HG02763 (cell line): ENCODE measurements at regions not wholly inside any gene's neighbourhood (a gene's known extent, or its start where the extent isn't known, plus 50 kb on each side); places are given as distances from the start of the nearest gene placed in this dataset.
"Not testable (repeated sequence)": the region's sequence is repeated elsewhere in the genome, so short reads cannot be mapped to it uniquely, and the experiment has no call there.

Experiments used
- ATAC-seq: cut with Tn5 transposase; IDR thresholded peaks from one replicate; pipeline ENCODE4 v1.9.1; 2021; ENCODE audit warnings: mild to moderate bottlenecking, moderate library complexity; ENCODE audit not compliant: unreplicated experiment

DNA sequence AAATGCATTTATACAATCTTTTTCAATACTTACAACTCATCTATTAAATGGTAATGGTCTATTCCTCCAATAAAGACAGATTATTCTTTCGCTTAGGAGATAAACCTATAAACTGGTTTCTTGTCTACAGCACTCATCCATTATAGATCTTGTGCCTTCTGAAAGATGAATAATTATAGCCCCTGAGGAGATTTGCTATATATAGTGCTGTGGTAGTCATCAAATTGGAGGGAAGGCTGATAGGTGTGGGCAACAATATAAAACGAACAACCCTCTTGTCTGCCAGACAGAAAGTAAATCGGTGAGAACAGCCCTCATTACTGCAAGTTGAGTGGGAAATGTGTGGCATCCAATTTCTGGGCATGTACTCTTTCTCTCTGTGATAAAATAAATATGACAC, 292.5 kb upstream of the CNR1 start:
- no peak for ATAC-seq

DNA sequence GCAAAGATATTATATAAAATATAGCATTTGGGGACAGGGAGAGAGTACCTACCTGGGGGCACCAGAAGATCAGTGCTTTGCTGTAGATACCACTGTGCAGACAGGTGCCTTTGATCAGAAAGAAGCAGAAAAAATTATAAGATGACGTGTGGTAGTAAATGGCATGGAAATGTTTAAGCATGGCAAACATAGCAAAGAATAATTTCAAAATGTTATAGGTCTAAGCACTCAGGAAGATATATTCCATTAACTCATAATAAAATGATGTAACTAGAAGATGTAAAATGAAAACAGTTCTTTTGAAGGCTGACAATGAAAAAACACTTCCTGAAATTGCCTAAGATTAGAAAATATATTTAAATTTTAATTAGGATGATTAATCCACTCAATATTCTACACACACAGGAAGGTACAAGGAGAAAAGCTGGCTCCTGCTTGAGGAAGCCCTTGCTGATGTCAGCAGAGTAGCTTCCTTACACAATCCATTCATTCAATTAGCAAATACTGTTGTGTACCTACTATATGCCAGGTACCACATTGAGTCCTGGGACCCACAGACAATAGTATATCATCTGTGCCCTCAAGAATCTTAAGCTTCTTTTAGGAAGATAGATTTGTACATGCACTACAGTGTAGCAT, 290.2 kb upstream of the CNR1 start:
- no peak for ATAC-seq

DNA sequence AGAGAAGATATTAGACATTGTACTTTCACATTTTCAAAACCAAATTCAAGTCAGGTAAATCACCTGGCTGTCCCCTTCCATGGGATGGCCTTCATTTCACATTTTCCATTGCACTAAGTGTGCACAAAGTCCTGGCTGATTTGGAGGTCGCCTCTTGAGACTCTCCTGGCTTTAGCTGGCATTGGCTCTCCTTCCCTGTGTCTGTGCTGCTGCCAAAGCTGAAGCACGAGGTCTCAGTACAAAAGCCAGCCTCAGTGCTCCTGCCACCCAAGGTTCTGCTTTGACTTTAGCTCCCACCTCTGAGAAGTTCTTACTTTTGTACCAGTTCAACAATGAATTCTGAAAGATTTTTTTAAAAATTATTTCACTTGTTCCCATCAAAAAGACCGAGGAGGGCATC, 289.2 kb upstream of the CNR1 start:
- ATAC-seq: no peak

DNA sequence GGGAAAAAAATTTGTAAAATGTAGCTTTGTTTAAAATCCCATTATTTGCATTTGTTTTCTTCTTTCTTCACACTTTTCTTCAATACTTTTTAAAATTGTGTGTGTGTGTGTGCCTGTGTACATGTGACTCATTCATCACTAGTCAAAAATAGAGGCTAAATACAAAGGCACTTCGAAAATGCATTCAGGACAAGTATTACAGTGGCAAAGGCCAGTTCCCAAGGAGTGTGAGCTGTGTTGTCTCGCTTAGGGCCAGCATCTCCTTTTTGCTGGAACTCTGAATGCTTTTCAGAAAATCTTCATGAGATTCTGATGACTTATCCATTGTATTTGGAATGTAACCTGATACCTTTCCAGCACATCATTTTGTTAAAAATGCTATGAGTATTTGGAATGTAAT, 288.5 kb upstream of the CNR1 start:
- ATAC-seq: no peak

DNA sequence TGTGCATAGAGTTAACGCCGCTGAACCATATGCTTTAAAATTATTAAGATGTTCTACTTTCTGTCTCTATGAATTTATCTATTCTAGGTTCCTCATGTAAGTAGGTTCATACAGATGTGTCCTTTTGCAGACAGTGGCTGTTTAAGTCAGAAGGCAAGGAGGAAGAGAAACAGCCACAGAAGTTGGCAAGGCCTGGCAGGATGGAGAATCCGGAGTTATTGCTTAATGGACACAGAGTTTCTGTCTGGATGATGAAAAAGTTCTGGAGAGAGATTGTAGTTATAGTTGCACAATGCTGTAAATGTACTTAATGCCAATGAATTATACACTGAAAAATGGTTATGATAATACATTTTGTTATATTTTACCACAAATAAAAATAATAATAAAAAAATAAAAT, 283.6 kb upstream of the CNR1 start:
- no peak for ATAC-seq

DNA sequence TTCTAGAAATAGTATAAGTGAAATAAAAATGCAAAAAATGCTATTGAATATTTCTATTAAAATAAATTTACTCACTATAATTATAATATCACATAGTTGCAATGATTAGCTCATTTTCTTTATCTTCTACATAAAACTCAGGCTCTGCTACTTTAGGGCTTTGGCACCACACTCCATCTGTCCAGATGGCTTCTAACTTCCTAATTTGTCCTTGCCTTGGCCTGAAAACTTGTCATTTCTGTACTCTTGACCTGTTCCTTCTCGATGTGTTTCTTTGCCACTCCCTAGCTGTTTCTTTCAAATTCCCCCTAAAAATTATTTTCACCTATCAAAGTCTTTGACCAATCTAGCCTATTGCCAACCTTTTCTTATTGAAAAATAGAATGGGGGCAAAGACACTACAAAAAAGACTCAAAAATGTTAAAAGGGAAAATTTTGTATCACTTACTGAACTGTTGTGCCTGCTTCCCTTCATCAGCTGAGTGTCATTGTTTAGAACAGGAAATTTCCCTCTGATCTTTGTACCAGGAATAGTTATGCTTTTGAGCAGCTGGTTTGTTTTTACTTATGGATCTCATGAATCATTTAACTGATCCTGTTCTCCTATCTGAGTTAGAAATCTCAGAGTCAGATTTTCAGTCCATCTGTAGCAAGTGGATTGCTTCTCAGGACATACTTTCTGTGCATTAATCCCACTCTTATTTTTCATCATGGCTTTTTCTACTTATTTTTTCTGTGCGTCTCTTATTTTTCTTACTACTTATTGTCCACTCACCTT, 279.2 kb upstream of the CNR1 start:
- ATAC-seq: no peak

DNA sequence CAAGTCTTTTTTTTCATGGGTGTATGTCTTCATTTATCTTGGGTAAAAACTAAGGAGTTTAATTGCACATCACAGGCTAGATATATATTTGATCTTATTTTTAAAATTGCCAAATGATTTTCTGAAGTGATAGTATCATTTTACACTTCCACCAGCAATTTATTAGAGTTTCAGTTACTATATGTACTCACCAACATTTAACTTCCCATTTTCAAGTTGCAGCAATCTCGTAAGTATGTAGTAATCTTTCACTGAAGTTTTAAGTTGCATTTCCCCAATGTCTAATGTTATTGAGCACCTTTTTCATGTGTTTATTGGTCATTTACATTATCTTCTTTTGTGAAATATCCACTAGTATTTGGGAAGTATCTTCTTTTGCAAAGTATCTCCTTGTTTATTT, 277.4 kb upstream of the CNR1 start:
- no peak for ATAC-seq

DNA sequence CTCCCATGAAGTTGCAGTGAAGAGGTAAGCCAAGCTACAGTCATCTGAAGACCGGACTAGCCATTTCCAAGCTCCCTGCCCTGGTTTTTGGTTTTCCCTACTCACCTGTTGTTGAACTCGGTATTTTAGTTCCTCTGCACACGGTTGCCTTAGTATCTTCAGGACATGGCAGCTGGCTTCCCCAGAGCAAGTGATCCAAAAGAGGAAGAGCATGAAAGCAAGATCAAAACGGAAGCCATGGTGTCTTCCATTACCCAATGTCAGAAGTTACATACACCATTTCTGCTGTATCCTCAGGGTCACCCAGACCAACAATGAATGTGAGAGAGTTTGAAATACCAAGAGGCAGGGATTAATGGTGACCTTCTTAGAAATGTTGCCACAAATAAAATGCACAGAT, 276.6 kb upstream of the CNR1 start:
- ATAC-seq: no peak

DNA sequence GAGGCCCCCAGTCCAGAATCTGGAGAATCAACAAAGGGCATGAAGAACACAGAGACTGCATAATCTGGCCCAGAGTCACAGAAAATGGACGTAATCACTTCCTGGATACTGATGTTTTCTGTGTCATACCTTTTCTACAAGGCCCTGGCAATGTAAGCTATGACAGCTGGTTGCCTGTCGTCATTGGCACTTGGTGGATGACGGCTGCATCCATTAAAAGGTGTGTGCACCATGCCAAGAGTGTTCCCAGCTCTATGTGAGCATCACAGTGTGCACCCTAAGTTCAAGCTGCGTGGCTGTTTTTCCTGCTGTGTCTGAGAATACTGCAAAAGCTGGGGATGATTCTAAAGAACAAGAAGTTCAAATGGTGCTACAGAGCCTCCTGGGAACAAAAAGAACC, 275.2 kb upstream of the CNR1 start:
- no peak for ATAC-seq

DNA sequence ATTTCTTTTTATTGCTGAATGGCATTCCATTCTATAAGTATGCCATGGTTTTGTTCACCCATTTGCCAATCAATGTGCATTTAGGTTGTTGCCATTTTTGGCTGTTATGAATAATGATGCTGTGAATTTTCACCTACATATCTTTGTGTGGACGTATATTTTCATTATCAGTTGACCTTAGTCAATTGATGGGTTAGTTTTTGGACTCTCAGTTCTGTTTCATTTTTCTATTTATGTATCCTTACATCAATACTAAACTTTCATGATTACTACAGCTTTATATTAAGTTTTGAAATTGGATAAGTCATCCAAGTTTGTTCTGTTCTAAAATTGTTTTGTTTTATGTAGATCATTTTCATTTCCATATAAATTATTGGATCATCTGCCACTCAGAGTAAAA, 261.9 kb upstream of the CNR1 start:
- ATAC-seq: no peak

DNA sequence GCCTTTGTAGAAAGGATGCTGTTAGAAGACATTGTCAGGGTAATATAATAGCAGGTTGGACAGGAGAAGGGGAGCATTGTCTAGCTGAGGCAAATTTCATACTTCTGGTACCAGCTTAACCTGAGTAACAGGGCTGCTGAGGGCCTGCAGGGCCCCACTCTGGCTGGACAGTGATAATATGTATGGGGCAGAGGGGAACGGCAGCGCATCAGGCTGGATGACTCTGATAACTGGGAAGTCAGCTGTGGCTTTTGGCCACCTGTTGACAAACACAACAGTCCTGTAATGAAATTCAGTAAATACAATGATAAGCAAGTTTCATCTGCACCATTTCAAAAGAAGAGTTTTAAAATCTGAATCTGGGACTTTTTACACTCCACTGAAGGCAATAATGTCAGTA, 259.9 kb upstream of the CNR1 start:
- no peak for ATAC-seq

DNA sequence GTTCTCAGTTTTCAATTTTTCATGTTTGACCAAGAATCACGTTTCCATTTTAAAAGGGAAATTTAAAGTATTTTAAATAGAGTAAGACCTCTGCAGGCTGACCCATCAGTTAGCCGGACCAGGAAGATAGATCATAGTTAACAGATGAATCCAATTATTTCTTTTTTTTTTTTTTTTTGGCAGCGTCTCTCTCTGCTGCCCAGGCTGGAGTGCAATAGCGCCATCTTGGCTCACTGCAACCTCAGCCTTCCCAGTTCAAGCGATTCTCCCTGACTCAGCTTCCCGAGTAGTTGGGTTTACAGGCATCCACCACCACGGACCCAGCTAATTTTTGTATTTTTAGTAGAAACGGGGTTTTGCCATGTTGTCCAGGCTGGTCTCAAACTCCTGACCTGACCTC, 256.7 kb upstream of the CNR1 start:
- no peak for ATAC-seq

DNA sequence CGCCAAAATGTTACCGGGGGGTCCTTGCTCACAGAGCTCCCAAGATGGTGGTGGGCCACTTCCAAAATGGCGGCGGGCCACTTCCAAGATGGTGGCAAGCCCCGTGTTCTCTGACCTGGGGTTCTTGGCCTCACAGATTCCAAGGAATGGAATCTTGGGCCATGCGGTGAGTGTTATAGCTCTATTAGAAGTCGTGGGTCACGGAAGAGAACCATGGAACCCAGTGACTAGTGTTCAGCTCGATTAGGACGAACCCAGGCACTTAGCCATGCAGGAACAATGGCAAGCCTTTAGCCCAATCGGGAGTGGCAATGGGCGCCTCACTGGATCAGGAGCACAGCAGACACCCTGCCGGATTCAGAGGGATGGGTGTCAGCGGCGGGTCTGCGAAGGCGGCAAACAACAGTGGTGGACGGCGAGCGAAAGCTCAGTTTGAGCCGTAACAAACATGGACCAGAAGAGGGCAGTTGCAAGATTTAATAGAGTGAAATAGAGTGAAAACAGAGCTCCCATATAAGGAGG, 254.9 kb upstream of the CNR1 start:
- not testable (repeated sequence) for ATAC-seq

DNA sequence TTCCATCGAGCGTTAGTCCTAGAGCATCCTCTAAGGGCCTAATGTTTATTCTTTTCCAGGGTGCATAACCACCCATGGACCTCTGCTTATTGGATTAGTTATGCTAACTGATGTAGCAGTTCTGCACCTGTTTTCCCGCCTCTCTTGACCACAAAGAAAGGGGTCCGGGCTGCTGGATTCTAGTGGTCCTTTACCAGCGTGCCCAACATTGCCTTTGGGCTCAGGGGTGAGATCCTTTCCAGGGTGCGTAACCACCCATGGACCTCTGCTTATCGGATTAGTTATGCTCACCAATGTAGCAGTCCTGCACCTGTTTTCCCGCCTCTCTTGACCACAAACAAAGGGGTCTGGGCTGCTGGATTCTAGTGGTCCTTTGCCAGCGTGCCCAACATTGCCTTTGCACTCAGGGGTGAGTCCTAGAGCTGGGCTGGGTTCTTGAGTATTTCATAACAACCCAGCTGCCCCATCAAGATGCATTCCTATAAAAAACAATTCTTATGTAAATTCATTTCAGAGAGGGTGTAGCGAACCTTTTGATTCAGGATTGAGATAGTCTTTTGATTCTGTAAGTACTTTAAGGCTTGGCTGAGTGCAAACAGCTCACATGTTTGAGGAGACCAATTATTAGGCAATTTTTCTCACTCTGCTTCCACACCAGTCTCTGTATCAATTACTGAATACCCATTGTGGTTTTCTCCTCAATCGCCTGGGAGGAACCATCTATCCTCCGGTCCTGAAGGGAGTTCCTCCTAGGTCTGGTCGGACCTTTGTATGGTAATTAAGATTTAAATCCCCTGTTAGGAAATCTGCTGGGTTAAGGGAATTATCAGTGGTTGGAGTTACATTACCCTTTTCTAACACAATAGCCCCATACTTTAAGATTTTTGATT, 253.0 kb upstream of the CNR1 start:
- ATAC-seq: not testable (repeated sequence)

DNA sequence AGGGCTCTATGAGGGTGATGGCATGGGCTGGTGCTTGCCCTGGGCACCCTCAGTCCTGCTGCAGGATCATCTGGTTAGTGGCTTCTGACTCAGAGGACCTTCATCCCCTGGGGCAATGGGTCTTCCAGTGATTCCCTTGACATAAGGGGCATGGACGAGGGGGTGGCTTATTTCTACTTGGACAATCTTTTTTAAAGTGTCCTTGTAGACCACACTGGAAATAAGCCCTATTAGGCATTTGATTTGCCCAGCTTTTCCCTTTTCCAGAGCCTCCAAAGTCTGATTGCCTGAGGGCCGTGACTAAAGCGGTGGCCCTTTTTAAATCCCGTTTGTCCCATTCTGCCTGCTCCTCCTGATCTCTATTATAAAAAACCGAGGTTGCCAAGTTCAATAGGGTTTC, 251.2 kb upstream of the CNR1 start:
- ATAC-seq: not testable (repeated sequence)

DNA sequence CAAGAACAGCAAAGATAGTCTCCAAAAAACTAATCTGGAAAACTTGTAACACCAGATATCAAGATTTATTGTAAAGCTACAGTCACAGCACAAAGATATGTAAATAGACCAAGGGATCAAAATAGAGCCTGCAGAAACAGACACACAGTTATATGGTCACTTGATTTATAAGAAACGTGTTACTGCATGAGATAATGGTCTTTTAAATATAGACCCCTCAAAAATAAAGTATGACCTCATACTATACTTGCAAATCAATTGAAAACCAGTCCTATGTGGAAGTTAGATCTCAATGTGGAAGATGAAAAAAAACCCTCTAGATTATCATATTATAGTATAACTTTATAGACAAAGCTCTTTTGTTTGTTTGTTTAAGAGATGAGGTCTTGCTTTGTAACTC, 247.3 kb upstream of the CNR1 start:
- no peak for ATAC-seq

DNA sequence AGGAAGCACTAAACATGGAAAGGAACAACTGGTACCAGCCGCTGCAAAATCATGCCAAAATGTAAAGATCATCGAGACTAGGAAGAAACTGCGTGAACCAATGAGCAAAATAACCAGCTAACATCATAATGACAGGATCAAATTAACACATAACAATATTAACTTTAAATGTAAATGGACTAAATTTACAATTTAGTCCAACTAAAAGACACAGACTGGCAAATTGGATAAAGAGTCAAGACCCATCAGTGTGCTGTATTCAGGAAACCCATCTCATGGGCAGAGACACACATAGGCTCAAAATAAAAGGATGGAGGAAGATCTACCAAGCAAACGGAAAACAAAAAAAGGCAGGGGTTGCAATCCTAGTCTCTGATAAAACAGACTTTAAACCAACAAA, 242.2 kb upstream of the CNR1 start:
- not testable (repeated sequence) for ATAC-seq

DNA sequence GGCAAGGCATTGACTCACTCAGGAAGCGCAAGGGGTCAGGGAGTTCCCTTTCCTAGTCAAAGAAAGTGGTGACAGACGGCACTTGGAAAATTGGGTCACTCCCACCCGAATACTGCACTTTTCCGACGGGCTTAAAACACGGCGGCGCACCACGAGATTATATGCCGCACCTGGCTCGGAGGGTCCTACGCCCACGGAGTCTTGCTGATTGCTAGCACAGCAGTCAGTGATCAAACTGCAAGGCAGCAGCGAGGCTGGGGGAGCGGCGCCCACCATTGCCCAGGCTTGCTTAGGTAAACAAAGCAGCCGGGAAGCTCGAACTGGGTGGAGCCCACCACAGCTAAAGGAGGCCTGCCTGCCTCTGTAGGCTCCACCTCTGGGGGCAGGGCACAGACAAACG, 240.5 kb upstream of the CNR1 start:
- not testable (repeated sequence) for ATAC-seq

DNA sequence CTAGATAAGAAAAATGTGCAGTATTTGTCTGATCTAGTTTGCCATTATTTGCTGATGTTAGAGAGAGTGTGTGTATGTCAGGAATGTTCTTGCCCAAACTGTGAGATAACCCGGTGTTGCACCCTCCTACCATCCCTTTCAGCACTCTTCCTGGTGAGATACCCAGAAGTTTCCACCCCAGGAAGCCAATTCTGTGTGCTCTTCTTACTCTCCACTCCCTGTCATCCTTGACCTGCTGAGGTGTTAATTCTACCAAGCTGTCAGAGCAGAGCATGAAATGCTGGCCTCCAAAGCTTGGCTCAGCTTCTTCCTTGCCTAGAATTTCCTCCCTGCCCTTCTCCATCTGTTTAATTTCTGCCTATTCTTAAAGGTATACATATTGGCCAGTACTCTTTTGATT, 237.3 kb upstream of the CNR1 start:
- ATAC-seq: no peak

DNA sequence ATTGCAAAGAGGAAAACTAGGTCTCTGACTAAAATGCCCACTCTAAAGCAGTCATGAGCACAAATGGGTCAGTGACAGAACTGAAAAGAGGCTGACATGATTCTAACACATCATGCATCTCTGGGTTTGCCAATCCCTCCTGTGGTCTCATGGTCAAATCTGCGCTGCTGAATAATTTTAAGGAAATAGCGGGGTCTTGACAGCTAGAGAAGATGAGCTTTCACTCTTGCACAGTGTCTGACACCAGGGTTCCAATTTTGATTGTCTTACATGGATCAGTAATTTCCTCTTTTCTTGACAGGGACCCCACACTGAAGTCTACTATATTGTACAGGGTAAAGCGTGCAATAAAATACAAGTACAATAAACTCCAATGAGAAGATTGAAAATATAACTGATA, 236.8 kb upstream of the CNR1 start:
- no peak for ATAC-seq

DNA sequence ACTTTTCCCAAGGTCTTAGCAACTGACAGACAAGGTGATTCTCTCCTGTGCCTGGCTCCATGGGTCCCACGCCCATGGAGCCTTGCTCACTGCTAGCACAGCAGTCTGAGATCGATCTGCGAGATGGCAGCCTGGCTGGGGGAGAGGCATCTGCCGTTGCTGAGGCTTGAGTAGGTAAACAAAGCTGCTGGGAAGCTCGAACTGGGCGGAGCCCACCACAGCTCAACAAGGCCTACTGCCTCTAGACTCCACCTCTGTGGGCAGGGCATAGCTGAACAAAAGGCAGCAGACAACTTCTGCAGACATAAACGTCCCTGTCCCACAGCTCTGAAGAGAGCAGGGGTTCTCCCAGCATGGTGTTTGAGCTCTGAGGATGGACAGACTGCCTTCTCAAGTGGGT, 224.9 kb upstream of the CNR1 start:
- ATAC-seq: not testable (repeated sequence)

DNA sequence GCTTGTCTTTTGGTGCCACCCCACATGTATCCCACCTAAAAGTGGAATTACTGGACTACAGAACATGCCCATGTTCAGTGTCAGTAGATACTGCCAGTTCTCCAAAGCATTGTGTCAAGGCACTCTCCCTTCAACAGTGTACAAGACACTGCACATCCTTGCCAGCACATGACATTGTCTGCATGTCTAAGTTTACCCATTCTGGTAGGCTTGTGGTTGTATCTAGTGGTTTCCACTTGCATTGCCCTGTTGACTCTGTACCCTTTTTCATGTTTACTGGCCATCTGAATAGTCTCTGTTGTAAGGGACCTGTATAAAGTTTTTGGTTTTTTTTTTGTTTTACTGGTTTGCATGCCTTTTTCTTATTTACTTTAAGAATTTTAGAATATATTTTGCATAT, 222.4 kb upstream of the CNR1 start:
- no peak for ATAC-seq
